OCI-LY1 (cell line): ENCODE measurements at regions not wholly inside any gene's neighbourhood (a gene's known extent, or its start where the extent isn't known, plus 50 kb on each side); places are given as distances from the start of the nearest gene placed in this dataset.
"Not testable (repeated sequence)": the region's sequence is repeated elsewhere in the genome, so short reads cannot be mapped to it uniquely, and the experiment has no call there.

ENCODE experiments used
- CTCF ChIP-seq: fragments of 200-600 bp; sonication (generic), shearing (Covaris generic); IDR thresholded peaks from 2 replicates; pipeline ENCODE4 v1.5.1; 2017; ENCODE audit warnings: mild to moderate bottlenecking, antibody characterized with exemption, low read length, moderate library complexity, mixed read lengths
- EZH2 ChIP-seq: fragments of 200-600 bp; sonication (generic), shearing (Covaris generic); IDR thresholded peaks from 2 replicates; pipeline ENCODE4 v1.8.0; 2017; ENCODE audit warnings: borderline replicate concordance, mixed run types, mild to moderate bottlenecking, antibody characterized with exemption, low read length, moderate library complexity, mixed read lengths

GRCh38 chr9:41790007-41790406, 339.2 kb downstream of the CNTNAP3B start:
- not testable (repeated sequence) for TF ChIP-seq CTCF, EZH2
